GM19468 (cell line): ENCODE measurements at regions not wholly inside any gene's neighbourhood (a gene's known extent, or its start where the extent isn't known, plus 50 kb on each side); places are given as distances from the start of the nearest gene placed in this dataset.

Experiments
- ATAC-seq: cut with Tn5 transposase; IDR thresholded peaks from one replicate; pipeline ENCODE4 v1.9.1; 2021; ENCODE audit warnings: mild to moderate bottlenecking, moderate library complexity, moderate number of reproducible peaks; ENCODE audit not compliant: unreplicated experiment; ENCODE audit errors: extremely low read depth

- no peak for ATAC-seq
Observed at GRCh38 chr13:80591976-80592740, 251.2 kb upstream of the SPRY2 start.

GRCh38 chr13:80590551-80590950 lies 249.6 kb upstream of the SPRY2 start:
- ATAC-seq, result no peak

GRCh38 chr13:80586356-80586755 lies 245.4 kb upstream of the SPRY2 start:
- no peak for ATAC-seq

GRCh38 chr13:80585531-80585930 lies 244.6 kb upstream of the SPRY2 start:
- ATAC-seq, result no peak

GRCh38 chr13:80584785-80585184 lies 243.9 kb upstream of the SPRY2 start:
- ATAC-seq, result no peak

- ATAC-seq, result no peak
Observed at GRCh38 chr13:80584306-80584705, 243.4 kb upstream of the SPRY2 start.

GRCh38 chr13:80577926-80578670 lies 237.2 kb upstream of the SPRY2 start:
- ATAC-seq, result no peak

- ATAC-seq, result no peak
Observed at GRCh38 chr13:80577285-80577684, 236.4 kb upstream of the SPRY2 start.

GRCh38 chr13:80574113-80574850 lies 233.4 kb upstream of the SPRY2 start:
- ATAC-seq, result no peak

GRCh38 chr13:80572923-80573316 lies 232.0 kb upstream of the SPRY2 start:
- ATAC-seq, result no peak

GRCh38 chr13:80572308-80572922 lies 231.5 kb upstream of the SPRY2 start:
- no peak for ATAC-seq

GRCh38 chr13:80571346-80572307 lies 230.7 kb upstream of the SPRY2 start:
- no peak for ATAC-seq

- no peak for ATAC-seq
Observed at GRCh38 chr13:80563439-80563838, 222.5 kb upstream of the SPRY2 start.

- ATAC-seq, result no peak
Observed at GRCh38 chr13:80562433-80563156, 221.7 kb upstream of the SPRY2 start.

GRCh38 chr13:80560609-80561008 lies 219.7 kb upstream of the SPRY2 start:
- no peak for ATAC-seq

GRCh38 chr13:80559944-80560343 lies 219.0 kb upstream of the SPRY2 start:
- no peak for ATAC-seq

- no peak for ATAC-seq
Observed at GRCh38 chr13:80558074-80558473, 217.1 kb upstream of the SPRY2 start.

GRCh38 chr13:80555796-80556678 lies 215.1 kb upstream of the SPRY2 start:
- ATAC-seq, result no peak
